K562 (cell line): ENCODE measurements at regions not wholly inside any gene's neighbourhood (a gene's known extent, or its start where the extent isn't known, plus 50 kb on each side); places are given as distances from the start of the nearest gene placed in this dataset.

Experiments
- ATAC-seq: fragments of 200-7000 bp; cut with Tn5 transposase; 3 replicates; pipeline ENCODE4 v1.9.1; 2020; ENCODE audit warnings: moderate library complexity
- BruUV-seq: library from RNA; stranded (reverse); fragments of 400-500 nt; replicated peaks from 2 replicates; lab custom pipeline; 2021; lab: Mats Ljungman, UMichigan
- CTCF ChIA-PET: fragments of 300-600 bp; formaldehyde crosslinking; extraction: SDS; loops from one replicate; lab custom pipeline; 2021; ENCODE audit warnings: low intra/inter-chr PET ratio; lab: Yijun Ruan, JAX
- POLR2A ChIA-PET: fragments of 300-600, 350-650 bp; sonication (Branson Sonifier 250); formaldehyde crosslinking; extraction: SDS; loops from one replicate; lab custom pipeline; 2021; ENCODE audit warnings: antibody characterized with exemption, inconsistent platforms; lab: Yijun Ruan, JAX
- DNase-seq, 4 experiments: peaks; one replicate each; pipeline versions ENCODE4 v3.0.0 to v3.0.0-alpha.2; 2011 to 2018; ENCODE audit warnings: low spot score in 3 of 4, mixed read lengths in 3 of 4; ENCODE audit errors: extremely low read depth in 1 of 4
- FAIRE-seq: peaks from 2 replicates; lab custom pipeline; 2011; peaks lifted over from hg19 to GRCh38; lab: Jason Lieb, UNC
- H2AFZ ChIP-seq: 2 replicates; pipeline ENCODE4 v1.6.0; 2011; ENCODE audit warnings: low read depth, low read length, control low read depth, inconsistent platforms
- H3K27ac ChIP-seq: fragments of 200-600 bp; 3 replicates; pipeline ENCODE4 v1.8.0; 2011; ENCODE audit warnings: low read depth, mild to moderate bottlenecking, control low read depth, inconsistent platforms, low read length, moderate library complexity, mixed read lengths; ENCODE audit errors: extremely low read depth
- H3K27me3 ChIP-seq, 2 experiments: fragments of 300-600 bp in 1 of 2; 2 replicates in 1 of 2; 3 replicates in 1 of 2; pipeline versions ENCODE4 v1.6.0 to v1.8.0; 2011; ENCODE audit warnings: inconsistent platforms in 2 of 2, low read length in 2 of 2, mild to moderate bottlenecking in 1 of 2, mixed read lengths in 1 of 2, moderate library complexity in 1 of 2; ENCODE audit not compliant: control insufficient read depth in 2 of 2, insufficient read depth in 2 of 2
- H3K36me3 ChIP-seq: fragments of 300-600 bp; 3 replicates; pipeline ENCODE4 v1.8.0; 2011; ENCODE audit warnings: mild to moderate bottlenecking, low read length, inconsistent platforms; ENCODE audit not compliant: control insufficient read depth, insufficient read depth
- H3K4me1 ChIP-seq, 2 experiments: fragments of 200-600 bp in 1 of 2; replicated peaks in 1 of 2; 2 replicates in 1 of 2; 3 replicates in 1 of 2; pipeline versions ENCODE4 v1.5.1 to v1.8.0; 2011; ENCODE audit warnings: inconsistent platforms in 2 of 2, low read length in 2 of 2, mild to moderate bottlenecking in 1 of 2, mixed read lengths in 1 of 2, moderate library complexity in 1 of 2; ENCODE audit not compliant: control insufficient read depth in 2 of 2, insufficient read depth in 2 of 2
- H3K4me2 ChIP-seq: 2 replicates; pipeline ENCODE4 v1.6.1; 2011; ENCODE audit warnings: low read length, control low read depth, inconsistent platforms, mixed read lengths; ENCODE audit not compliant: insufficient read depth
- H3K4me3 ChIP-seq: fragments of 200-600 bp; sonication (generic), shearing (Covaris generic); 2 replicates; pipeline ENCODE4 v1.5.1; 2016; ENCODE audit warnings: control low read depth, inconsistent platforms
- H3K79me2 ChIP-seq: fragments of 200-600 bp; 3 replicates; pipeline ENCODE4 v1.8.0; 2011; ENCODE audit warnings: low read length, inconsistent platforms; ENCODE audit not compliant: control insufficient read depth, insufficient read depth
- H3K9ac ChIP-seq, 2 experiments: 2 replicates each; pipeline versions ENCODE4 v1.6.0 to v1.6.1; 2011; ENCODE audit warnings: low read depth in 2 of 2, low read length in 2 of 2, control low read depth in 1 of 2, inconsistent platforms in 1 of 2, mild to moderate bottlenecking in 1 of 2, mixed read lengths in 1 of 2; ENCODE audit not compliant: insufficient read depth in 1 of 2
- H3K9me1 ChIP-seq: one replicate; pipeline ENCODE4 v1.6.0; 2011; ENCODE audit warnings: inconsistent platforms, mild to moderate bottlenecking, low read length, moderate library complexity; ENCODE audit not compliant: control insufficient read depth, insufficient read depth
- H3K9me3 ChIP-seq: replicated peaks from 2 replicates; pipeline ENCODE4 v1.5.1; 2011; ENCODE audit warnings: low read depth, low read length, inconsistent platforms; ENCODE audit not compliant: control insufficient read depth, insufficient read depth
- H4K20me1 ChIP-seq: replicated peaks from 2 replicates; pipeline ENCODE4 v1.6.1; 2011; ENCODE audit warnings: low read length, inconsistent platforms, mixed read lengths; ENCODE audit not compliant: control insufficient read depth, insufficient read depth
- ATF6 ChIP-seq: sonication (generic); formaldehyde crosslinking; IDR thresholded peaks from 2 replicates; pipeline ENCODE4 v1.4.0; 2020; ENCODE audit warnings: mild to moderate bottlenecking, missing genetic modification reagents
- C11orf30 ChIP-seq: fragments of 450-650 bp; IDR thresholded peaks from 2 replicates; pipeline ENCODE4 v1.6.1; 2016; ENCODE audit warnings: low read depth, mild to moderate bottlenecking
- ETV1 ChIP-seq: fragments of 450-650 bp; conservative IDR thresholded peaks from 2 replicates; pipeline ENCODE4 v1.6.1; 2016; ENCODE audit warnings: missing genetic modification characterization, control low read depth, low read depth, missing compliant biosample characterization
- HDAC1 ChIP-seq, 2 experiments: fragments of 450-650 bp; IDR thresholded peaks; 2 replicates each; pipeline ENCODE4 v1.6.1; 2016 to 2017; ENCODE audit warnings: inconsistent platforms in 1 of 2, mild to moderate bottlenecking in 1 of 2, moderate library complexity in 1 of 2
- MAFF ChIP-seq: IDR thresholded peaks from 2 replicates; pipeline ENCODE4 v1.6.1; 2012; ENCODE audit warnings: low read length, improper control_type of control experiment
- MAFG ChIP-seq: fragments of 450-650 bp; conservative IDR thresholded peaks from 2 replicates; pipeline ENCODE4 v1.6.1; 2016; ENCODE audit warnings: missing genetic modification characterization, missing compliant biosample characterization
- MAFK ChIP-seq: IDR thresholded peaks from 2 replicates; pipeline ENCODE4 v1.6.1; 2011; ENCODE audit warnings: low read length, improper control_type of control experiment
- USF1 ChIP-seq: sonication (generic); formaldehyde crosslinking; IDR thresholded peaks from 2 replicates; pipeline ENCODE4 v1.9.0; 2022; ENCODE audit warnings: mild to moderate bottlenecking, missing genetic modification reagents
- YBX1 ChIP-seq: fragments of 450-650 bp; IDR thresholded peaks from 2 replicates; pipeline ENCODE4 v1.7.1; 2016; ENCODE audit warnings: mild to moderate bottlenecking
- ZNF316 ChIP-seq: fragments of 450-650 bp; IDR thresholded peaks from 2 replicates; pipeline ENCODE4 v1.6.1; 2016
- WGBS: fragments of 100-300 bp; shearing (Covaris generic); methylation state at CpG from one replicate; pipeline ENCODE4 v1.1.6; 2016; ENCODE audit warnings: low coverage, mixed read lengths; ENCODE audit not compliant: insufficient coverage; ENCODE audit errors: missing lambda C conversion rate; 5-methylcytosine and 5-hydroxymethylcytosine counted together
- in situ Hi-C: fragments of 300-500 bp; cut with MboI; formaldehyde crosslinking; loops from 4 replicates; pipeline ENCODE4 v1.15.0; 2018; ENCODE audit warnings: inconsistent platforms, mixed read lengths
- intact Hi-C: fragments of 100-400 bp; cut with micrococcal nuclease; formaldehyde crosslinking; loops from 2 replicates; pipeline ENCODE4 v1.14.2; 2022

GRCh38 chrX:127306262-127306661 is 486.7 kb downstream of the PRR32 start (continued):
- TF ChIP-seq ATF6 (CRISPR knock-in tag) (no peak), USF1 (CRISPR knock-in tag) (no peak), HDAC1 (IDR thresholded peaks at IDR 0.05) (no peak)
- TF ChIP-seq, all 486 proteins: peak for 0

- no peaks in the 10 kb centered on the region for H3K27me3 ChIP-seq
- BruUV-seq, result no TSS peak
- H3K9me1 ChIP-seq, result no peaks in the 10 kb centered on the region
- in situ Hi-C loops (no loop called here), intact Hi-C loops (no loop called here)
- no peak overlapping the region for H3K4me3 ChIP-seq
- H3K4me1 ChIP-seq, result no peaks in the 10 kb centered on the region
- ATAC-seq (no peak), DNase-seq (no peak), FAIRE-seq (no peak)
- H3K79me2 ChIP-seq, result no peaks in the 10 kb centered on the region
- H4K20me1 ChIP-seq, result no peaks in the 10 kb centered on the region
- ChIA-PET CTCF (no interaction called here), POLR2A (no interaction called here)
- peak; percentile 70 for TF ChIP-seq ZNF316
- TF ChIP-seq MAFF, result peak; percentile 91
- TF ChIP-seq YBX1, result no peak
- TF ChIP-seq C11orf30, result peak; percentile 39; the same call in 1 of the 2 replicates
- no peak for TF ChIP-seq ETV1 (tag)
- peak; percentile 71 for TF ChIP-seq MAFG
- peak; percentile 92 for TF ChIP-seq MAFK
- no peak overlapping the region for H2AFZ ChIP-seq
- no peak overlapping the region for H3K27ac ChIP-seq
- H3K36me3 ChIP-seq, result no peaks in the 10 kb centered on the region
- H3K9me3 ChIP-seq, result no peaks in the 10 kb centered on the region
- H3K9ac ChIP-seq, result no peak overlapping the region
- WGBS, result 0% methylated on average over 1 of the region's 1 CpG
- H3K4me2 ChIP-seq, result no peak overlapping the region
Observed at GRCh38 chrX:127313635-127314034, 494.1 kb downstream of the PRR32 start.
